Neural progenitor cell (in vitro differentiated cells): ENCODE measurements at regions not wholly inside any gene's neighbourhood (a gene's known extent, or its start where the extent isn't known, plus 50 kb on each side); places are given as distances from the start of the nearest gene placed in this dataset.

ENCODE experiments used
- DNase-seq: peaks from one replicate; pipeline ENCODE4 v3.0.0-alpha.2; 2016; ENCODE audit warnings: low spot score
- H2AFZ ChIP-seq: fragments of 200-600 bp; sonication (generic); replicated peaks from 2 replicates; pipeline ENCODE4 v1.6.1; 2016; ENCODE audit warnings: antibody characterized with exemption
- H3F3A ChIP-seq: fragments of 200-600 bp; sonication (generic); 2 replicates; pipeline ENCODE4 v1.6.1; 2016; ENCODE audit warnings: antibody characterized with exemption, low read depth
- H3K27ac ChIP-seq: fragments of 200-600 bp; sonication (generic); 2 replicates; pipeline ENCODE4 v1.5.1; 2016; ENCODE audit warnings: mild to moderate bottlenecking
- H3K27me3 ChIP-seq: fragments of 200-600 bp; sonication (generic); 2 replicates; pipeline ENCODE4 v1.6.1; 2016; ENCODE audit warnings: mild to moderate bottlenecking, moderate library complexity
- H3K36me3 ChIP-seq: fragments of 200-600 bp; sonication (generic); 2 replicates; pipeline ENCODE4 v1.5.1; 2016
- H3K4me1 ChIP-seq: fragments of 200-600 bp; sonication (generic); 2 replicates; pipeline ENCODE4 v1.6.1; 2016; ENCODE audit warnings: mixed run types
- H3K4me2 ChIP-seq: fragments of 200-600 bp; sonication (generic); 2 replicates; pipeline ENCODE4 v1.6.1; 2016
- H3K4me3 ChIP-seq: fragments of 200-600 bp; sonication (generic); 2 replicates; pipeline ENCODE4 v1.5.1; 2016
- H3K79me2 ChIP-seq: fragments of 200-600 bp; sonication (generic); 2 replicates; pipeline ENCODE4 v1.6.1; 2016; ENCODE audit warnings: low read depth
- H3K9ac ChIP-seq: fragments of 200-600 bp; sonication (generic); 2 replicates; pipeline ENCODE4 v1.6.1; 2016
- H3K9me3 ChIP-seq: fragments of 200-600 bp; sonication (generic); 2 replicates; pipeline ENCODE4 v1.5.1; 2016; ENCODE audit warnings: low read depth
- H4K20me1 ChIP-seq: fragments of 200-600 bp; sonication (generic); 2 replicates; pipeline ENCODE4 v1.6.1; 2016; ENCODE audit warnings: low read depth
- H3K27ac Mint-ChIP-seq: 3 replicates; pipeline ENCODE4 v1.8.0; 2021; ENCODE audit warnings: mixed read lengths
- H3K27me3 Mint-ChIP-seq: 2 replicates; pipeline ENCODE4 v1.8.0; 2022; ENCODE audit warnings: low read depth, mild to moderate bottlenecking, inconsistent platforms, moderate library complexity, mixed read lengths; ENCODE audit not compliant: insufficient read depth
- H3K36me3 Mint-ChIP-seq: 3 replicates; pipeline ENCODE4 v1.8.0; 2021; ENCODE audit warnings: mixed read lengths
- H3K4me1 Mint-ChIP-seq: 3 replicates; pipeline ENCODE4 v1.8.0; 2021; ENCODE audit warnings: mixed read lengths
- H3K4me3 Mint-ChIP-seq: 3 replicates; pipeline ENCODE4 v1.8.0; 2021; ENCODE audit warnings: mild to moderate bottlenecking, moderate library complexity, mixed read lengths
- H3K9me3 Mint-ChIP-seq: 3 replicates; pipeline ENCODE4 v1.8.0; 2020; ENCODE audit warnings: mixed read lengths
- CTCF ChIP-seq: fragments of 200-600 bp; sonication (generic); IDR thresholded peaks from 2 replicates; pipeline ENCODE4 v1.5.1; 2017; ENCODE audit warnings: antibody characterized with exemption, mild to moderate bottlenecking
- EZH2 ChIP-seq: fragments of 200-600 bp; sonication (generic); IDR thresholded peaks from 2 replicates; pipeline ENCODE4 v1.6.1; 2017; ENCODE audit warnings: antibody characterized with exemption, mild to moderate bottlenecking, moderate library complexity
- EZH2phosphoT487 ChIP-seq: fragments of 200-600 bp; sonication (generic); IDR thresholded peaks from 2 replicates; pipeline ENCODE4 v1.6.1; 2017; ENCODE audit warnings: antibody characterized with exemption

- H3K27me3 ChIP-seq, result no peaks in the 10 kb centered on the region
- H3K4me3 ChIP-seq, result no peak overlapping the region
- H3K4me1 Mint-ChIP-seq, result peaks cover 24% of the 10 kb centered on the region
- H3K4me3 Mint-ChIP-seq, result no peak overlapping the region
- no peak for DNase-seq
- no peaks in the 10 kb centered on the region for H4K20me1 ChIP-seq
- no peaks in the 10 kb centered on the region for H3F3A ChIP-seq
- no peak overlapping the region for H3K27ac Mint-ChIP-seq
- no peak overlapping the region for H3K9ac ChIP-seq
- no peaks in the 10 kb centered on the region for H3K36me3 Mint-ChIP-seq
- H3K36me3 ChIP-seq, result no peaks in the 10 kb centered on the region
- H3K9me3 ChIP-seq, result no peaks in the 10 kb centered on the region
- TF ChIP-seq EZH2 (no peak), EZH2phosphoT487 (no peak), CTCF (no peak)
- no peak overlapping the region for H2AFZ ChIP-seq
- H3K27me3 Mint-ChIP-seq, result peaks cover 7% of the 10 kb centered on the region
- H3K9me3 Mint-ChIP-seq, result peaks cover 5% of the 10 kb centered on the region
- peaks cover 5% of the 10 kb centered on the region for H3K4me1 ChIP-seq
- H3K79me2 ChIP-seq, result no peaks in the 10 kb centered on the region
- H3K27ac ChIP-seq, result no peak overlapping the region
- H3K4me2 ChIP-seq, result no peak overlapping the region
Observed at GRCh38 chr12:3962631-3963483, 89.7 kb upstream of the PARP11 start.

- Histone ChIP-seq H3K4me3 (no peak overlapping the region), H3F3A (no peaks in the 10 kb centered on the region), H4K20me1 (no peaks in the 10 kb centered on the region), H3K27ac (no peak overlapping the region), H3K4me2 (no peak overlapping the region), H2AFZ (no peak overlapping the region), H3K27me3 (no peaks in the 10 kb centered on the region), H3K9ac (no peak overlapping the region), H3K36me3 (no peaks in the 10 kb centered on the region), H3K79me2 (no peaks in the 10 kb centered on the region), H3K9me3 (no peaks in the 10 kb centered on the region), H3K4me1 (no peaks in the 10 kb centered on the region)
- no peak for DNase-seq
- TF ChIP-seq EZH2 (no peak), CTCF (no peak), EZH2phosphoT487 (no peak)
- H3K4me1 Mint-ChIP-seq, result peaks cover 24% of the 10 kb centered on the region
- H3K36me3 Mint-ChIP-seq, result peaks cover 3% of the 10 kb centered on the region
- peaks cover 6% of the 10 kb centered on the region for H3K9me3 Mint-ChIP-seq
- H3K27ac Mint-ChIP-seq, result no peak overlapping the region
- H3K4me3 Mint-ChIP-seq, result no peak overlapping the region
- H3K27me3 Mint-ChIP-seq, result peaks cover 10% of the 10 kb centered on the region
Observed at GRCh38 chr12:3961591-3961990, 88.4 kb upstream of the PARP11 start.

GRCh38 chr12:3959799-3960560 lies 86.8 kb upstream of the PARP11 start:
- Histone ChIP-seq H3K4me3 (no peak overlapping the region), H3K4me1 (no peaks in the 10 kb centered on the region), H4K20me1 (no peaks in the 10 kb centered on the region), H3K4me2 (no peak overlapping the region), H3F3A (no peaks in the 10 kb centered on the region), H3K27me3 (no peaks in the 10 kb centered on the region), H3K36me3 (no peaks in the 10 kb centered on the region), H3K27ac (no peak overlapping the region), H3K9ac (no peak overlapping the region), H3K79me2 (no peaks in the 10 kb centered on the region), H2AFZ (no peak overlapping the region), H3K9me3 (no peaks in the 10 kb centered on the region)
- TF ChIP-seq EZH2phosphoT487 (no peak), EZH2 (no peak), CTCF (no peak)
- peaks cover 21% of the 10 kb centered on the region for H3K4me1 Mint-ChIP-seq
- no peak for DNase-seq
- no peak overlapping the region for H3K4me3 Mint-ChIP-seq
- peaks cover 5% of the 10 kb centered on the region for H3K27me3 Mint-ChIP-seq
- H3K36me3 Mint-ChIP-seq, result peaks cover 3% of the 10 kb centered on the region
- H3K9me3 Mint-ChIP-seq, result peaks cover 7% of the 10 kb centered on the region
- no peak overlapping the region for H3K27ac Mint-ChIP-seq
